ENCODE measurements at regions not wholly inside any gene's neighbourhood (a gene's known extent, or its start where the extent isn't known, plus 50 kb on each side); places are given as distances from the start of the nearest gene placed in this dataset.

- no peak for DNase-seq (ENCODE audit: low read depth)
Observed at GRCh38 chr16:51391798-51392511, 240.9 kb upstream of the SALL1 start.

- no peak for DNase-seq (ENCODE audit: low read depth)
Observed at GRCh38 chr16:51390877-51391276, 239.8 kb upstream of the SALL1 start.

- DNase-seq (ENCODE audit: low read depth), result no peak
Observed at GRCh38 chr16:51389881-51390280, 238.8 kb upstream of the SALL1 start.

GRCh38 chr16:51388516-51388951 lies 237.5 kb upstream of the SALL1 start:
- no peak for DNase-seq (ENCODE audit: low read depth)

- DNase-seq (ENCODE audit: low read depth), result no peak
Observed at GRCh38 chr16:51383909-51384308, 232.8 kb upstream of the SALL1 start.

GRCh38 chr16:51382940-51383339 lies 231.9 kb upstream of the SALL1 start:
- DNase-seq (ENCODE audit: low read depth), result no peak

GRCh38 chr16:51382211-51382610 lies 231.1 kb upstream of the SALL1 start:
- DNase-seq (ENCODE audit: low read depth), result no peak

GRCh38 chr16:51376080-51376479 lies 225.0 kb upstream of the SALL1 start:
- DNase-seq (ENCODE audit: low read depth), result no peak

GRCh38 chr16:51374790-51375189 lies 223.7 kb upstream of the SALL1 start:
- DNase-seq (ENCODE audit: low read depth), result no peak

- DNase-seq (ENCODE audit: low read depth), result no peak
Observed at GRCh38 chr16:51374346-51374745, 223.3 kb upstream of the SALL1 start.

- DNase-seq (ENCODE audit: low read depth), result no peak
Observed at GRCh38 chr16:51365715-51366114, 214.6 kb upstream of the SALL1 start.

GRCh38 chr16:51359141-51359955 lies 208.3 kb upstream of the SALL1 start:
- DNase-seq (ENCODE audit: low read depth), result no peak

GRCh38 chr16:51357839-51358238 lies 206.8 kb upstream of the SALL1 start:
- DNase-seq (ENCODE audit: low read depth), result no peak

- no peak for DNase-seq (ENCODE audit: low read depth)
Observed at GRCh38 chr16:51355875-51356274, 204.8 kb upstream of the SALL1 start.

- DNase-seq (ENCODE audit: low read depth), result no peak
Observed at GRCh38 chr16:51355195-51355594, 204.1 kb upstream of the SALL1 start.

GRCh38 chr16:51353055-51353454 lies 202.0 kb upstream of the SALL1 start:
- DNase-seq (ENCODE audit: low read depth), result no peak

- DNase-seq (ENCODE audit: low read depth), result no peak
Observed at GRCh38 chr16:51349626-51350025, 198.6 kb upstream of the SALL1 start.

GRCh38 chr16:51343411-51343810 lies 192.3 kb upstream of the SALL1 start:
- DNase-seq (ENCODE audit: low read depth), result no peak

- no peak for DNase-seq (ENCODE audit: low read depth)
Observed at GRCh38 chr16:51341204-51341603, 190.1 kb upstream of the SALL1 start.

GRCh38 chr16:51337662-51338061 lies 186.6 kb upstream of the SALL1 start:
- DNase-seq (ENCODE audit: low read depth), result no peak

GRCh38 chr16:51328733-51329132 lies 177.7 kb upstream of the SALL1 start:
- no peak for DNase-seq (ENCODE audit: low read depth)

- no peak for DNase-seq (ENCODE audit: low read depth)
Observed at GRCh38 chr16:51327001-51327400, 175.9 kb upstream of the SALL1 start.

GRCh38 chr16:51326131-51326856 lies 175.2 kb upstream of the SALL1 start:
- DNase-seq (ENCODE audit: low read depth), result no peak

Data from HS-27A (cell line).